HL-60 (cell line): ENCODE measurements at regions not wholly inside any gene's neighbourhood (a gene's known extent, or its start where the extent isn't known, plus 50 kb on each side); places are given as distances from the start of the nearest gene placed in this dataset.

ENCODE experiments used
- DNase-seq, 2 experiments: peaks; one replicate each; pipeline ENCODE4 v3.0.0-alpha.2; 2010 to 2020; ENCODE audit warnings: low read depth in 1 of 2, low spot score in 1 of 2
- H3K27ac ChIP-seq: fragments of 250-450 bp; sonication (Bioruptor Pico); replicated peaks from 2 replicates; pipeline ENCODE4 v1.5.1; 2020; ENCODE audit warnings: mild to moderate bottlenecking, moderate library complexity
- H3K27me3 ChIP-seq: fragments of 250-450 bp; sonication (Bioruptor Pico); 2 replicates; pipeline ENCODE4 v1.5.1; 2021; ENCODE audit warnings: mild to moderate bottlenecking, moderate library complexity; ENCODE audit not compliant: insufficient read depth, poor library complexity, severe bottlenecking
- H3K4me3 ChIP-seq: replicated peaks from 2 replicates; pipeline ENCODE4 v1.5.1; 2011; ENCODE audit warnings: mild to moderate bottlenecking, control low read depth, low read length; ENCODE audit not compliant: insufficient read depth
- GABPA ChIP-seq: IDR thresholded peaks from 2 replicates; pipeline ENCODE4 v1.6.1; 2012; ENCODE audit warnings: low read depth
- POLR2AphosphoS5 ChIP-seq: IDR thresholded peaks from 2 replicates; pipeline ENCODE4 v1.6.1; 2012; ENCODE audit warnings: low read depth
- SPI1 ChIP-seq: IDR thresholded peaks from 2 replicates; pipeline ENCODE4 v1.6.1; 2012; ENCODE audit warnings: low read depth, mild to moderate bottlenecking, borderline replicate concordance
- TF ChIP-seq, protein P1 (sequence below): IDR thresholded peaks from one replicate; pipeline ENCODE4 v1.5.1; 2011; ENCODE audit warnings: low read length, control low read depth, inconsistent platforms; ENCODE audit not compliant: insufficient read depth
- TF ChIP-seq, protein P2 (sequence below): IDR thresholded peaks from 2 replicates; pipeline ENCODE4 v1.6.1; 2012; ENCODE audit warnings: low read depth; ENCODE audit not compliant: insufficient replicate concordance

DNA sequence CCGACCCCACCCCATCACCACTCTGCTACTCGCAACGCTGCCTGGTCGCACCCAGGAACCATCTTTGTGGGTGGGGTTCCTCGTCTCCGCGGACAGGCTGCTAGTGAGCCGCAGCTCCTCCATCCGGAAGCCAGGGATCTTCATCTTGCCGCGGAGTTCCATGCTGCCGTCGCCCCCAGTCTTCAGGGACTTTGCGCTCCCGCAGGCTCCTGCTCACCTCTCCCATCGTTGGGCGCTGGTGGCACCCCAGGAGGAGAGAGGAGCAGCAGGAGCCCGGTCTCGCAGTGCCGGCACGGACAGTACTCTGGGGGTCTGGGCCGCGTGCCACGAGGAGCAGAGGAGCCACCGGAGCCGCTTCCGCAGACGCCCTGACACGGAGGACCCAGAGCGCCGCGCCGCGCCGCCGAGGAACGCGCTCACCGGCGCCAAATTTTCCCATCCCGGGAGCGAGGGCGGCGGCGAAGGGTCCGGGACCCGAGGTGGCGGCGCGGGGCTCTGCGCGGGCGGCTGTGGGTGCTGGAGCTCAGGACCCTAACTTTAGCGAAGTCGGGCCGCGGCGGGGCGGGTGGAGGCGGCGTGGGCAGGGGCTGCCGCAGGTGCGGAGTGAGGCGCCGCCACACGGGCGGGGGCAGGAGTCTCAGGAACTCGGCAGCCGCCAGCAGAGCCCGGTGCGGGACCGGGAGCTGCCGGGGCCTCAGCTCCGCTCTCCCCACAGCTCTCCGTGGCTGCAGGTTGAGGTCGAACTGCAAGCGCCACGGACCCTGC lies 750.1 kb upstream of the SORCS1 start:
- Histone ChIP-seq H3K27me3 (peaks cover 9% of the 10 kb centered on the region), H3K27ac (no peak overlapping the region), H3K4me3 (no peak overlapping the region)
- no peak for DNase-seq
- TF ChIP-seq, protein P1, sequence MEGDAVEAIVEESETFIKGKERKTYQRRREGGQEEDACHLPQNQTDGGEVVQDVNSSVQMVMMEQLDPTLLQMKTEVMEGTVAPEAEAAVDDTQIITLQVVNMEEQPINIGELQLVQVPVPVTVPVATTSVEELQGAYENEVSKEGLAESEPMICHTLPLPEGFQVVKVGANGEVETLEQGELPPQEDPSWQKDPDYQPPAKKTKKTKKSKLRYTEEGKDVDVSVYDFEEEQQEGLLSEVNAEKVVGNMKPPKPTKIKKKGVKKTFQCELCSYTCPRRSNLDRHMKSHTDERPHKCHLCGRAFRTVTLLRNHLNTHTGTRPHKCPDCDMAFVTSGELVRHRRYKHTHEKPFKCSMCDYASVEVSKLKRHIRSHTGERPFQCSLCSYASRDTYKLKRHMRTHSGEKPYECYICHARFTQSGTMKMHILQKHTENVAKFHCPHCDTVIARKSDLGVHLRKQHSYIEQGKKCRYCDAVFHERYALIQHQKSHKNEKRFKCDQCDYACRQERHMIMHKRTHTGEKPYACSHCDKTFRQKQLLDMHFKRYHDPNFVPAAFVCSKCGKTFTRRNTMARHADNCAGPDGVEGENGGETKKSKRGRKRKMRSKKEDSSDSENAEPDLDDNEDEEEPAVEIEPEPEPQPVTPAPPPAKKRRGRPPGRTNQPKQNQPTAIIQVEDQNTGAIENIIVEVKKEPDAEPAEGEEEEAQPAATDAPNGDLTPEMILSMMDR: no peak
- no peak for TF ChIP-seq SPI1
- TF ChIP-seq, protein P2, sequence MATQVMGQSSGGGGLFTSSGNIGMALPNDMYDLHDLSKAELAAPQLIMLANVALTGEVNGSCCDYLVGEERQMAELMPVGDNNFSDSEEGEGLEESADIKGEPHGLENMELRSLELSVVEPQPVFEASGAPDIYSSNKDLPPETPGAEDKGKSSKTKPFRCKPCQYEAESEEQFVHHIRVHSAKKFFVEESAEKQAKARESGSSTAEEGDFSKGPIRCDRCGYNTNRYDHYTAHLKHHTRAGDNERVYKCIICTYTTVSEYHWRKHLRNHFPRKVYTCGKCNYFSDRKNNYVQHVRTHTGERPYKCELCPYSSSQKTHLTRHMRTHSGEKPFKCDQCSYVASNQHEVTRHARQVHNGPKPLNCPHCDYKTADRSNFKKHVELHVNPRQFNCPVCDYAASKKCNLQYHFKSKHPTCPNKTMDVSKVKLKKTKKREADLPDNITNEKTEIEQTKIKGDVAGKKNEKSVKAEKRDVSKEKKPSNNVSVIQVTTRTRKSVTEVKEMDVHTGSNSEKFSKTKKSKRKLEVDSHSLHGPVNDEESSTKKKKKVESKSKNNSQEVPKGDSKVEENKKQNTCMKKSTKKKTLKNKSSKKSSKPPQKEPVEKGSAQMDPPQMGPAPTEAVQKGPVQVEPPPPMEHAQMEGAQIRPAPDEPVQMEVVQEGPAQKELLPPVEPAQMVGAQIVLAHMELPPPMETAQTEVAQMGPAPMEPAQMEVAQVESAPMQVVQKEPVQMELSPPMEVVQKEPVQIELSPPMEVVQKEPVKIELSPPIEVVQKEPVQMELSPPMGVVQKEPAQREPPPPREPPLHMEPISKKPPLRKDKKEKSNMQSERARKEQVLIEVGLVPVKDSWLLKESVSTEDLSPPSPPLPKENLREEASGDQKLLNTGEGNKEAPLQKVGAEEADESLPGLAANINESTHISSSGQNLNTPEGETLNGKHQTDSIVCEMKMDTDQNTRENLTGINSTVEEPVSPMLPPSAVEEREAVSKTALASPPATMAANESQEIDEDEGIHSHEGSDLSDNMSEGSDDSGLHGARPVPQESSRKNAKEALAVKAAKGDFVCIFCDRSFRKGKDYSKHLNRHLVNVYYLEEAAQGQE: no peak
- no peak for TF ChIP-seq GABPA
- TF ChIP-seq POLR2AphosphoS5: no peak

DNA sequence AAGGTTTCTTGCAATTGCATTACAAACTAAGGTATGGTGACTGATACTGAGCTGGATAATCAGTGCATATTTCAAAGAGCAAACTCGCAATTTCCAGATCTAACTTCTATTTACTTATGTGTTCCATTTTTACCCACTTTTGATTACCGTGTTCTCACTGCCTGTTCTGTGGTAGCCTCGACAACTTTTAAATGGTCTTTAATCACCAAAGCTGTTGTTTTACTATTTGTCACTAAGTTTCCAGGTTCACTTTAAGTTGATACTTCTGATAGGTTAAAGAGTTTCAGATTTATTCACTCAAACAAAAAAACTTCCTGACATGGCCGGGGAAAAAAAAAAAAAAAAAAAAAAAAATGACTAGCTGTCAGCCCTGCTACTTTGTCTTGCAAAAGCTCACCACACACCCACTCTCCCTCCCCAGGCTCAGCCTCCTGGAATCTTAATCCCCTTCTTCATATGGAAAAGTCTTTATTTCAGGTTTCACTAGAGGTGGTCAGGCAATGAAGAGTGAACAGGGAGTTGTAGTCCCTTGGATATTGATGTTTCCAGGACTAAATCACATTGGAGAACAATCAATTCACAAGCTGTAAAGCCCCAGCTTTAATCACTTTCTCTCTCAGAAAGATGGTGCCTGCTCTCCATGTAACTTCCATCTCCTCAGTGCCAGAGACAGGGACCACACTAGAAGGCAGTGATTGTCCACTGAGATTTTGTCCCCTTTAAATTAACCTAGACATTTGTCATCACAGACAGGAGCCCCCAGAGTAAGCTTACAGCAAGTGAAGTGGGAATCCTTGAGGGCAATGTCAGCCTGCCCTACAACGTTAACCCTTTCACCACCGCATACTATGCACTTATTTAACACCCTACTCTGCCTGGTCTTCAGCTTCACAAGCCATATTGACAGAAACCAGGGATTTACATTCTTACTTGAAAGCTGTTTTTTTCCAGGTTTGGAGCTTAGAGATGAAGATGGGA lies 749.1 kb upstream of the SORCS1 start:
- Histone ChIP-seq H3K27me3 (peaks cover 9% of the 10 kb centered on the region), H3K4me3 (no peak overlapping the region)
- TF ChIP-seq, protein P1: no peak
- no peak for TF ChIP-seq POLR2AphosphoS5
- TF ChIP-seq GABPA: no peak
- TF ChIP-seq, protein P2: no peak
- no peak for TF ChIP-seq SPI1

DNA sequence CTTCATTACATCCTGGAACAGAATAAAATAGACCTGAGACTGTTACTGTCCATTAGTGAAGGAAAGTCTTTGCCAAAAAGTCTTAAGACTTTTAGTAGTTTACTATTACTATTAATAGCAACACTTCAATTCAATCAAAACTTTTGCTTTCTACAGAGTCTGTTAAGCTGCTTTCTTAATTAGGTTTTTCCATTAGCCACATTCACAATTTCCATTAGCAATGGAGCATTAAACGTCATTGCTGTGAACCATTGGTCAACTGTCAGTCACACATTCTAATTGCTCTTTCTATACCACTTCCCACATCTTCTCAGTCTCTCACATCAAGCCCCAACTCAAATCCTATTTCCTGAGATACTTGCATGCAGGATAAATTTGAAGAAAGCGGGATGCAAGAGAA lies 736.6 kb upstream of the SORCS1 start:
- Histone ChIP-seq H3K4me3 (no peak overlapping the region), H3K27me3 (no peaks in the 10 kb centered on the region), H3K27ac (no peak overlapping the region)
- no peak for DNase-seq
- TF ChIP-seq, protein P1: no peak
- TF ChIP-seq, protein P2: no peak
- TF ChIP-seq SPI1: no peak
- TF ChIP-seq GABPA: no peak
- no peak for TF ChIP-seq POLR2AphosphoS5

More for the DNA sequence above, 749.1 kb upstream of the SORCS1 start:
- no peak overlapping the region for H3K27ac ChIP-seq
- no peak for DNase-seq
